Sigmoid colon (tissue), 6 donors: ENCODE measurements at regions not wholly inside any gene's neighbourhood (a gene's known extent, or its start where the extent isn't known, plus 50 kb on each side); places are given as distances from the start of the nearest gene placed in this dataset.

Experiments
- DNase-seq: peaks from one replicate; pipeline ENCODE4 v3.0.0-alpha.2; 2019
- H3K27ac ChIP-seq, 4 donors: fragments of 200-600 bp; sonication (generic); one replicate each; pipeline ENCODE4 v1.5.1; 2016 to 2019; ENCODE audit warnings: mild to moderate bottlenecking in 1 of 4
- H3K27me3 ChIP-seq, 3 donors: fragments of 200-600 bp; sonication (generic); one replicate each; pipeline ENCODE4 v1.5.1; 2019; ENCODE audit warnings: mild to moderate bottlenecking in 1 of 3
- H3K36me3 ChIP-seq, 4 donors: fragments of 200-600 bp; sonication (generic); one replicate each; pipeline ENCODE4 v1.5.1; 2016 to 2019
- H3K4me1 ChIP-seq, 4 donors: fragments of 200-600 bp; sonication (generic); one replicate each; pipeline ENCODE4 v1.5.1; 2017 to 2019
- H3K4me3 ChIP-seq, 4 donors: fragments of 200-600 bp; sonication (generic); one replicate each; pipeline ENCODE4 v1.5.1; 2017 to 2019; ENCODE audit warnings: mild to moderate bottlenecking in 2 of 4, moderate library complexity in 1 of 4
- H3K9me3 ChIP-seq, 4 donors: fragments of 200-600 bp in 3 of 4; sonication (generic) in 3 of 4; one replicate each; pipeline versions ENCODE4 v1.5.1 to v1.6.1; 2013 to 2019
- EP300 ChIP-seq, 4 donors: sonication (generic); formaldehyde crosslinking; IDR thresholded peaks; one replicate each; pipeline ENCODE4 v1.6.1; 2017; ENCODE audit warnings: antibody characterized with exemption in 4 of 4
- POLR2A ChIP-seq, 2 donors: fragments of 450-650 bp; IDR thresholded peaks; one replicate each; pipeline ENCODE4 v1.6.1; 2016; ENCODE audit warnings: antibody characterized with exemption in 2 of 2, mild to moderate bottlenecking in 2 of 2, moderate library complexity in 2 of 2
- POLR2AphosphoS5 ChIP-seq, 4 donors: sonication (generic); formaldehyde crosslinking; IDR thresholded peaks; one replicate each; pipeline ENCODE4 v1.6.1; 2017; ENCODE audit warnings: antibody characterized with exemption in 4 of 4
- WGBS, 2 donors: extraction: QIAGEN DNeasy Blood & Tissue Kit; methylation state at CpG; one replicate each; pipeline ENCODE4 v1.1.7; 2013; 5-methylcytosine and 5-hydroxymethylcytosine counted together
- intact Hi-C: fragments of 100-400 bp; cut with DNase I; formaldehyde crosslinking; loops from one replicate; pipeline ENCODE4 v1.15.1; 2023
- TF ChIP-seq, protein P1 (sequence below), 4 experiments: fragments of 450-650 bp in 3 of 4; fragments of 200-600 bp in 1 of 4; IDR thresholded peaks; one replicate each; pipeline ENCODE4 v1.5.1; 2016 to 2019; ENCODE audit warnings: antibody characterized with exemption in 4 of 4, mild to moderate bottlenecking in 3 of 4, moderate library complexity in 2 of 4
- donor health status: healthy with polysubstance abuse.
- donor health status: healthy.

DNA sequence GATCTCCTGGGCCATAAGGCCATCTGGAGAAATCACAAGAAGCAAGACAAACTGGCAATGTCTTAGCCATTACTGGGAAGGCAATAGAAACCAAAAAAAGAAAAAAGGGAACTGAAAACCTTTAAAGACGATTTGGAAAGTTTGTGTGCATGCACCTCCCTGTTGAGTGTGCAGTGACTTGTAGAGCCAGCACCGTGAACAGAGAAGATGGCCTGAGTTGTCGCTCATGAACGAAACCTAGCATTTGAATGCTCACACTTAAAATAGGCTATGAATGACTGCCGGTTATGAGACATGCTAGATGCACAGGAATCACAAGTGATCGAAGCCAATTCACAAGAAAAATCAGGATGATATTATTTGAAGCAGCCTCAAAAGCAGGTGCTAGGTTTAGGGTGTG, 151.3 kb upstream of the ADO start:
- H3K27ac ChIP-seq: no peak overlapping the region

DNA sequence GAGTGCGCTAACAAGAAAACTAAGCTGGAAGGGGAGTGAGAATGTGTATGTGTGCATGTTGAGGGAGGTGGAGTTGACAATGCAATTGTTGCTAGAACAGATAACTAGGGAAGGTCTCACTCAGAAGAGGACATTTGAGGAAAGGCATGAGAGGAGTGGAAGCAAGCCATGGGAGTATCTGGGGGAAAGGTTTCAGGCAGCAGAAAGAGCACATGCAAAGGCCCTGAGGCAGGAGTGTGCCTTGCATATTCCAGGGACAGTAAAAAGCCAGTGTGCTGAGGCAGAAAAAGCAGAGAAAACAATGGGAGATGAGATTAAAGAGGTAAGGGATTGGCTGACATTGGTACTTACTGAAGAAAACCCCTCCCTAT, 149.6 kb upstream of the ADO start:
- H3K27ac ChIP-seq: no peak overlapping the region
- WGBS, 2 donors: 96 to 97% methylated on average over 1 of the region's 1 CpG
- H3K4me1 ChIP-seq: peaks cover 0 to 4% (median 0%) of the 10 kb centered on the region in 4 donors
- TF ChIP-seq, protein P1, sequence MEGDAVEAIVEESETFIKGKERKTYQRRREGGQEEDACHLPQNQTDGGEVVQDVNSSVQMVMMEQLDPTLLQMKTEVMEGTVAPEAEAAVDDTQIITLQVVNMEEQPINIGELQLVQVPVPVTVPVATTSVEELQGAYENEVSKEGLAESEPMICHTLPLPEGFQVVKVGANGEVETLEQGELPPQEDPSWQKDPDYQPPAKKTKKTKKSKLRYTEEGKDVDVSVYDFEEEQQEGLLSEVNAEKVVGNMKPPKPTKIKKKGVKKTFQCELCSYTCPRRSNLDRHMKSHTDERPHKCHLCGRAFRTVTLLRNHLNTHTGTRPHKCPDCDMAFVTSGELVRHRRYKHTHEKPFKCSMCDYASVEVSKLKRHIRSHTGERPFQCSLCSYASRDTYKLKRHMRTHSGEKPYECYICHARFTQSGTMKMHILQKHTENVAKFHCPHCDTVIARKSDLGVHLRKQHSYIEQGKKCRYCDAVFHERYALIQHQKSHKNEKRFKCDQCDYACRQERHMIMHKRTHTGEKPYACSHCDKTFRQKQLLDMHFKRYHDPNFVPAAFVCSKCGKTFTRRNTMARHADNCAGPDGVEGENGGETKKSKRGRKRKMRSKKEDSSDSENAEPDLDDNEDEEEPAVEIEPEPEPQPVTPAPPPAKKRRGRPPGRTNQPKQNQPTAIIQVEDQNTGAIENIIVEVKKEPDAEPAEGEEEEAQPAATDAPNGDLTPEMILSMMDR (IDR thresholded peaks at IDR 0.05): no peak
- no peak for TF ChIP-seq POLR2AphosphoS5 (IDR thresholded peaks at IDR 0.05)
- H3K27me3 ChIP-seq: no peaks in the 10 kb centered on the region
- H3K9me3 ChIP-seq: no peaks in the 10 kb centered on the region
- intact Hi-C loops: no loop called here
- H3K4me3 ChIP-seq: no peak overlapping the region
- DNase-seq: no peak
- H3K36me3 ChIP-seq: no peaks in the 10 kb centered on the region

More for the DNA sequence above, 151.3 kb upstream of the ADO start:
- no peaks in the 10 kb centered on the region for H3K27me3 ChIP-seq
- TF ChIP-seq POLR2A (IDR thresholded peaks at IDR 0.05) (no peak), EP300 (IDR thresholded peaks at IDR 0.05) (no peak), POLR2AphosphoS5 (IDR thresholded peaks at IDR 0.05) (no peak)
- TF ChIP-seq, protein P1 (IDR thresholded peaks at IDR 0.05): no peak
- H3K9me3 ChIP-seq: no peaks in the 10 kb centered on the region
- no peak overlapping the region for H3K4me3 ChIP-seq
- DNase-seq: no peak
- intact Hi-C loops: no loop called here
- H3K36me3 ChIP-seq: no peaks in the 10 kb centered on the region
- peaks cover 0 to 8% (median 0%) of the 10 kb centered on the region in 4 donors for H3K4me1 ChIP-seq
- 71 to 84% methylated on average over 6 of the region's 6 CpGs for WGBS, 2 donors

DNA sequence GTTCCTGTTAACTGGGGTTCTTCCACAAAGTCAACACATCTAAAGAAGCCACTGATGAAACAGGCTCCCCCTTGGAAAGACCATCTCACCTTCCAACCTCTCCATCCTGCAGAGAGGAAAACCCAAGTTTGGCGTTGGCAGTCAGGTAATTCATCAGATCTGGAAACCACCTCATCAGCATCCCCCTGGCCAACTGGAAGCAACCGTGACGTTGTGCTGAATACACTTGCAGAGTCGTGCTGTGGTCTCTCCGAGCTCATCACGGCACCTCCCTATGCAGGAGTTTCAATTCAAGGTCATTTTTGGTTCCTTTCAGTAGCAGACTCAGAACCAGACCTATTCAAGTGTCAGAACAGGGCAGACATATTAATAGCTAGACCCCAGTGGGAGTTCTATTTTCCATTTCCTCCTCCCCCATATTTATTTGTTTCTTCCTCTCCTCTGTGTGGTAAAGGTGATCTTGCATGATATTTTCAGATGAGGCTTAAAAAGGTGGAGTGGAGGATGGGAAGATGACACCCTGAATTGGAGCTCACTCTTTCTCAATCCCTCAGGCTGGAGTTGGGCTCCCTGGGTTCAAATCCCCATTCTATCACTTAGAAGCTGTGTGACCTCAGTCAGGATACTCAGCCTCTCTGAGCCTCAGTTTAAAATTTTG, 149.1 kb upstream of the ADO start:
- Histone ChIP-seq H3K27me3 (no peaks in the 10 kb centered on the region), H3K4me3 (no peak overlapping the region), H3K4me1 (no peaks in the 10 kb centered on the region), H3K9me3 (no peaks in the 10 kb centered on the region), H3K36me3 (no peaks in the 10 kb centered on the region), H3K27ac (no peak overlapping the region)
- intact Hi-C loops: no loop called here
- no peak for TF ChIP-seq POLR2A (IDR thresholded peaks at IDR 0.05)
- no peak for TF ChIP-seq EP300 (IDR thresholded peaks at IDR 0.05)
- TF ChIP-seq POLR2AphosphoS5 (IDR thresholded peaks at IDR 0.05): no peak
- TF ChIP-seq, protein P1 (IDR thresholded peaks at IDR 0.05): no peak
- no peak for DNase-seq
- WGBS, 2 donors: 72 to 86% methylated on average over 6 of the region's 6 CpGs

DNA sequence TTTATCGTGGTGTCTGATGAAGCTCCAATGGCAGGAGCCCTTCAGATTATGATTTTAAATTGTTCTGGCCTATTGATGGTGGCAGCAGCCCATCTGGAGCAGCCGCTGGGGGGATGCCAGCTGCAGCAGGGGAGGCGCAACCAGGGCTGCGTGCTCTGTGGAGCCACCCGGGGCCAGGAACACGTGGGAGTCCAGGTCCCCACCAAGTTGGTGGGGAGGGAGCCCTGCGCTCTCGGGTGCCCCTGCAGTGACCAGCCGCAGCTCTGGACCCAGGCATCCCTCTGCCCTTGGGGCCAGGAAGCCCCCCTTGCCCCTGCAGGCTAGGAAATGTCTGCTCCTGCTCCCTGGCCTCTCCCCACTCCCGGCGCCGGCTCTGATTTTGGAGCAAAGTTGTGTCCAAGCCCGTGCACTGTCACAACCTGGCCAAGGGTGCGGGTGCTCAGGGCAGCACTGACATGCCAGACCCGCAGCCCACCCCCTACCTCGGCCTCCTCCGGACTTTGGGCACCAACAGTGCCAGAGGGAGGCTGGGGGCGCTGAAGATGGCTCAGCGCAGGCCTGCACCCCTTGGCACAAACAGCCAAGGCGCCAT, 147.2 kb upstream of the ADO start:
- WGBS, 2 donors: 92 to 93% methylated on average over 20 of the region's 20 CpGs
- intact Hi-C loops: no loop called here
- Histone ChIP-seq H3K4me1 (no peaks in the 10 kb centered on the region), H3K36me3 (no peaks in the 10 kb centered on the region), H3K4me3 (no peak overlapping the region), H3K9me3 (no peaks in the 10 kb centered on the region), H3K27me3 (no peaks in the 10 kb centered on the region), H3K27ac (no peak overlapping the region)
- TF ChIP-seq EP300 (IDR thresholded peaks at IDR 0.05): no peak
- TF ChIP-seq, protein P1 (IDR thresholded peaks at IDR 0.05): no peak
- TF ChIP-seq POLR2AphosphoS5 (IDR thresholded peaks at IDR 0.05): no peak
- no peak for TF ChIP-seq POLR2A (IDR thresholded peaks at IDR 0.05)
- DNase-seq: no peak

DNA sequence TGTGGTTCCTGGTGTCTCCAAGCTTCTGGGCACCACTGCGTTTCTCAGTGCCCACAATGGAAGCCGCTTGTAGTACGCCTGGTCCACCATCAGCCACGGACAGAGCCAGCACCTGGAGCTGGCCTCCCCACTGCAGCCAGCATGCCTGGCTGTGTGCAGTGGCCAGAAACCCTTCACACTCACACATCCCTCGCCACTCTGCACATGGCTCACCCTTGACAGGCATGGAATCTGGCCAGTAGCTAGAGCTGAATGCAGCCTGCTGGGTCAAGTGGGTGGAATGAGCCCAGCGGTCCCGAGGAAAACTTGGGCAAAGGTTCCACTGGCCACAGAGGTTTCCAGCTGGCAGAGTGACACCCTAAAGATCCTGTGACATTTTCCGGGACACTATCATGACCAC, 146.0 kb upstream of the ADO start:
- intact Hi-C loops: no loop called here
- DNase-seq: no peak
- H3K4me1 ChIP-seq: no peaks in the 10 kb centered on the region
- H3K36me3 ChIP-seq: no peaks in the 10 kb centered on the region
- H3K27ac ChIP-seq: no peak overlapping the region
- 88 to 89% methylated on average over 8 of the region's 8 CpGs for WGBS, 2 donors
- H3K27me3 ChIP-seq: no peaks in the 10 kb centered on the region
- H3K4me3 ChIP-seq: no peak overlapping the region
- no peaks in the 10 kb centered on the region for H3K9me3 ChIP-seq
- no peak for TF ChIP-seq EP300 (IDR thresholded peaks at IDR 0.05)
- TF ChIP-seq, protein P1 (IDR thresholded peaks at IDR 0.05): no peak
- no peak for TF ChIP-seq POLR2AphosphoS5 (IDR thresholded peaks at IDR 0.05)
- no peak for TF ChIP-seq POLR2A (IDR thresholded peaks at IDR 0.05)
